ENCODE measurements at regions not wholly inside any gene's neighbourhood (a gene's known extent, or its start where the extent isn't known, plus 50 kb on each side); places are given as distances from the start of the nearest gene placed in this dataset.

DNA sequence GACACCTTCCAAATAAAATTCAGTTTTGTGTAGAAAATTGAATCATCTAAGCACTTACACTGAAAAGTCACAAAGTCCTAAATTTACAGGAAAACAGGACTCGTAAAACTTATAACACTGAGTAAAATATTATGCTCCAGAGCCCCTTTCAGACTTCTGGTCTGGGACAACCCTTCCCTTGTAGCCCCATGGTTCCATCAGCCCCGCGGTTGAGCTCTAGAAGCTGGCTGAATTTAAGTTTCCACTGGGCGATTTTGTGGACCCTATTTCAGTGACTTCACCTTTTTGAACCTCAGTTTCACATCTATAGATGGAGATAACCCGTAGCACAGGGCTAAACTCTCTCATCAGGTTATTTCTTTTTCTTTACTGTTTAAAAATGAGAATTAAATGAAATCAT lies 117.7 kb upstream of the BACH2 start:
- TF ChIP-seq, protein P1, sequence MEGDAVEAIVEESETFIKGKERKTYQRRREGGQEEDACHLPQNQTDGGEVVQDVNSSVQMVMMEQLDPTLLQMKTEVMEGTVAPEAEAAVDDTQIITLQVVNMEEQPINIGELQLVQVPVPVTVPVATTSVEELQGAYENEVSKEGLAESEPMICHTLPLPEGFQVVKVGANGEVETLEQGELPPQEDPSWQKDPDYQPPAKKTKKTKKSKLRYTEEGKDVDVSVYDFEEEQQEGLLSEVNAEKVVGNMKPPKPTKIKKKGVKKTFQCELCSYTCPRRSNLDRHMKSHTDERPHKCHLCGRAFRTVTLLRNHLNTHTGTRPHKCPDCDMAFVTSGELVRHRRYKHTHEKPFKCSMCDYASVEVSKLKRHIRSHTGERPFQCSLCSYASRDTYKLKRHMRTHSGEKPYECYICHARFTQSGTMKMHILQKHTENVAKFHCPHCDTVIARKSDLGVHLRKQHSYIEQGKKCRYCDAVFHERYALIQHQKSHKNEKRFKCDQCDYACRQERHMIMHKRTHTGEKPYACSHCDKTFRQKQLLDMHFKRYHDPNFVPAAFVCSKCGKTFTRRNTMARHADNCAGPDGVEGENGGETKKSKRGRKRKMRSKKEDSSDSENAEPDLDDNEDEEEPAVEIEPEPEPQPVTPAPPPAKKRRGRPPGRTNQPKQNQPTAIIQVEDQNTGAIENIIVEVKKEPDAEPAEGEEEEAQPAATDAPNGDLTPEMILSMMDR (conservative IDR thresholded peaks at IDR 0.05 in 1 of 2, IDR thresholded peaks at IDR 0.05 in 1 of 2; ENCODE audit: extremely low read depth in 1 of 2, insufficient read depth in 1 of 2, low read depth in 1 of 2, low read length in 2 of 2), result no peak
- TF ChIP-seq EZH2 (IDR thresholded peaks at IDR 0.05; ENCODE audit: borderline replicate concordance, low read length), result no peak

All from mammary epithelial cell (primary cell).